Esophagus (tissue), 2 donors: ENCODE measurements at regions not wholly inside any gene's neighbourhood (a gene's known extent, or its start where the extent isn't known, plus 50 kb on each side); places are given as distances from the start of the nearest gene placed in this dataset.

Experiments
- H3K27ac ChIP-seq, 2 donors: one replicate each; pipeline ENCODE4 v1.5.1; 2013; ENCODE audit warnings: low read depth in 2 of 2, mild to moderate bottlenecking in 2 of 2, inconsistent platforms in 1 of 2, low read length in 1 of 2, moderate library complexity in 1 of 2
- H3K27me3 ChIP-seq, 2 donors: one replicate each; pipeline ENCODE4 v1.6.1; 2013; ENCODE audit warnings: low read length in 2 of 2, control low read depth in 1 of 2, mild to moderate bottlenecking in 1 of 2; ENCODE audit not compliant: insufficient read depth in 2 of 2, control insufficient read depth in 1 of 2
- H3K36me3 ChIP-seq, 2 donors: one replicate each; pipeline ENCODE4 v1.6.1; 2013; ENCODE audit warnings: low read length in 1 of 2; ENCODE audit not compliant: control insufficient read depth in 2 of 2, insufficient read depth in 2 of 2
- H3K4me1 ChIP-seq, 2 donors: one replicate each; pipeline ENCODE4 v1.6.1; 2013; ENCODE audit warnings: low read length in 1 of 2; ENCODE audit not compliant: control insufficient read depth in 2 of 2, insufficient read depth in 2 of 2
- H3K4me3 ChIP-seq, 2 donors: one replicate each; pipeline ENCODE4 v1.5.1; 2013; ENCODE audit warnings: low read length in 2 of 2, mild to moderate bottlenecking in 2 of 2, low read depth in 1 of 2, moderate library complexity in 1 of 2
- H3K9me3 ChIP-seq, 2 donors: one replicate each; pipeline ENCODE4 v1.6.1; 2013; ENCODE audit warnings: mild to moderate bottlenecking in 2 of 2, low read depth in 1 of 2, low read length in 1 of 2, moderate library complexity in 1 of 2; ENCODE audit not compliant: control insufficient read depth in 2 of 2, insufficient read depth in 1 of 2
- WGBS, 2 donors: extraction: QIAGEN DNeasy Blood & Tissue Kit; methylation state at CpG; one replicate each; pipeline ENCODE4 v1.1.7; 2013; 5-methylcytosine and 5-hydroxymethylcytosine counted together
- donor health status: healthy with polysubstance abuse.
- donor health status: Bipolar disorder and iron deficiency.

GRCh38 chr2:195307751-195308150, 349.3 kb upstream of the SLC39A10 start:
- H3K4me1 ChIP-seq: no peaks in the 10 kb centered on the region
- WGBS, 2 donors: 43 to 65% methylated on average over 7 of the region's 7 CpGs
- H3K4me3 ChIP-seq: no peak overlapping the region
- no peak overlapping the region for H3K27ac ChIP-seq
- no peaks in the 10 kb centered on the region for H3K9me3 ChIP-seq
- H3K36me3 ChIP-seq: no peaks in the 10 kb centered on the region
- H3K27me3 ChIP-seq: no peaks in the 10 kb centered on the region

DNA sequence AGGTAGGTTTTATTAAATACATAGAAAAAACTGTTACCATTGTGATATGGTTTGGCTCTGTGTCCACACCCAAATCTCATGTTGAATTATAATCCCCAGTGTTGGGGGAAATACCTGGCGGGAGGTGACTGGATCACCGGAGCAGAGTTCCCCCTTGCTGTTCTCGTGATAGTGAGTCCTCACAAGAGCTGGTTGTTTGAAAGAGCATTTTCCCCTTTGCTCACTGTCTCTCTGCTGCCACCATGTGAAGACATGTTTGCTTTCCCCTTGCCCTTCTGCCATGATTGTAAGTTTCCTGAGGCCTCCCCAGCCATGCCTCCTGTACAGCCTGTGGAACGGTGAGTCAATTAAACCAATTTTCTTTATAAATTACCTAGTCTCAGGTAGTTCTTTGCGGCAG, 352.7 kb upstream of the SLC39A10 start:
- H3K9me3 ChIP-seq: no peaks in the 10 kb centered on the region
- H3K4me1 ChIP-seq: no peaks in the 10 kb centered on the region
- WGBS, 2 donors: 83 to 86% methylated on average over 5 of the region's 5 CpGs
- H3K36me3 ChIP-seq: no peaks in the 10 kb centered on the region
- H3K27me3 ChIP-seq: no peaks in the 10 kb centered on the region
- no peak overlapping the region for H3K27ac ChIP-seq
- no peak overlapping the region for H3K4me3 ChIP-seq

- no peaks in the 10 kb centered on the region for H3K4me1 ChIP-seq
- H3K4me3 ChIP-seq: no peak overlapping the region
- WGBS, 2 donors: 64 to 71% methylated on average over 2 of the region's 2 CpGs
- H3K27me3 ChIP-seq: no peaks in the 10 kb centered on the region
- H3K27ac ChIP-seq: no peak overlapping the region
- H3K9me3 ChIP-seq: no peaks in the 10 kb centered on the region
- H3K36me3 ChIP-seq: no peaks in the 10 kb centered on the region
These were observed 356.4 kb upstream of the SLC39A10 start for GRCh38 chr2:195300631-195301030.

GRCh38 chr2:195299600-195299999, 357.4 kb upstream of the SLC39A10 start:
- no peaks in the 10 kb centered on the region for H3K36me3 ChIP-seq
- H3K27ac ChIP-seq: no peak overlapping the region
- 64 to 68% methylated on average over 1 of the region's 1 CpG for WGBS, 2 donors
- H3K4me3 ChIP-seq: no peak overlapping the region
- no peaks in the 10 kb centered on the region for H3K9me3 ChIP-seq
- H3K4me1 ChIP-seq: no peaks in the 10 kb centered on the region
- no peaks in the 10 kb centered on the region for H3K27me3 ChIP-seq

GRCh38 chr2:195296490-195296889, 360.5 kb upstream of the SLC39A10 start:
- Histone ChIP-seq H3K9me3 (no peaks in the 10 kb centered on the region), H3K36me3 (no peaks in the 10 kb centered on the region), H3K4me3 (no peak overlapping the region), H3K27ac (no peak overlapping the region), H3K27me3 (no peaks in the 10 kb centered on the region), H3K4me1 (no peaks in the 10 kb centered on the region)
- 58 to 67% methylated on average over 1 of the region's 1 CpG for WGBS, 2 donors

GRCh38 chr2:195289081-195289480, 367.9 kb upstream of the SLC39A10 start:
- Histone ChIP-seq H3K27ac (no peak overlapping the region), H3K4me3 (no peak overlapping the region), H3K9me3 (no peaks in the 10 kb centered on the region), H3K27me3 (no peaks in the 10 kb centered on the region), H3K4me1 (no peaks in the 10 kb centered on the region), H3K36me3 (no peaks in the 10 kb centered on the region)

DNA sequence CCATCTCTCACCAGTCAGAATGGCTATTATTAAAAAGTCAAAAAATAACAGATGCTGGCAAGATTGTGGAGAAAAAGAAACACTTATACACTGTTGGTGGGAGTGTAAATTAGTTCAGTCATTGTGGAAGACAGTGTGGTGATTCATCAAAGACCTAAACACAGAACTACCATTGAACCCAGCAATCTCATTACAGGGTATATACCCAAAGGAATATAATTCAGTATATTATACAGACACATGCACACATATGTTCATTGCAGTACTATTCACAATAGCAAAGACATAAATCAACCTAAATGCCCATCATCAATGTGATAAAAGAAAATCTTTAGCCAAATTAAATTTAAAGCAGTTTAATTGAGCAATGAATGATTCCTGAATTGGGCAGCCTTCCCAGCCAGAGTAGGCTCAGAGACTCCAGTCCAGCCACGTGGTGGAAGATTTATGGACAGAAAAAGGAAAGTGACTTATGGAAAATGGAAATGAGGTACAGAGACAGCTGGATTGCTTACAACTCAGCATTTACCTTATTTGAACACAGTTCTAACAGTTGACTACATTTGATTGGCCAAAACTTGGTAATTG, 377.1 kb upstream of the SLC39A10 start:
- no peak overlapping the region for H3K27ac ChIP-seq
- no peaks in the 10 kb centered on the region for H3K36me3 ChIP-seq
- WGBS, 2 donors: 24 to 37% methylated on average over 1 of the region's 1 CpG
- H3K9me3 ChIP-seq: no peaks in the 10 kb centered on the region
- no peaks in the 10 kb centered on the region for H3K27me3 ChIP-seq
- no peaks in the 10 kb centered on the region for H3K4me1 ChIP-seq
- H3K4me3 ChIP-seq: no peak overlapping the region

DNA sequence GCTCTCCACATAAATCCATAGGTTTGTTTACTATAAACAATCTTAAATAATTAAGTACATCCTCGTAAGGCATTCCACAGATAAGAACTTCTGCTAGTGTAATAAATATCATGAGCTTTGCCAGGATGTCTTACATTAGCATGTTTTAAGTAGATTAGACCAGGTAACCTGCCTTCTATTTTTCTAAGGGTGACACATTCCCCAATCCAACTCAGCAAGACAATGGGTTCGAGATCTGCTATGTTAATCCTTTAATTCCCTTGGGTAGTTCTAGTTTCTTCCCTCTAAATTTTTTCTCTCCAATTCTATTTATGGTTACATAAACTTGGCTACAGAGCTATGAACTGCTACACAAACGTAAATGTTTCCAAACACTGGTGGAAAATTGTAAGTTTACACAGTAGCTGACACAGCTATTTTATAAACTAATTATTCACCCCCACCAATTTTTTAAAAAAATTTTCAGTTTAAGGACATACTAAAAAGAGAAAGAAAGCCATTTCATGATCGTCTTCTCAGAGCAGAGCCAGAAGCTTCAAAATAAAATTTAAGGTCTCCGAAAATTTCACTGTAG, 386.5 kb upstream of the SLC39A10 start:
- Histone ChIP-seq H3K36me3 (no peaks in the 10 kb centered on the region), H3K27me3 (no peaks in the 10 kb centered on the region), H3K9me3 (peaks cover 2 to 5% of the 10 kb centered on the region in 2 donors), H3K27ac (no peak overlapping the region), H3K4me1 (no peaks in the 10 kb centered on the region), H3K4me3 (no peak overlapping the region)
- WGBS, 2 donors: 56 to 57% methylated on average over 5 of the region's 5 CpGs

DNA sequence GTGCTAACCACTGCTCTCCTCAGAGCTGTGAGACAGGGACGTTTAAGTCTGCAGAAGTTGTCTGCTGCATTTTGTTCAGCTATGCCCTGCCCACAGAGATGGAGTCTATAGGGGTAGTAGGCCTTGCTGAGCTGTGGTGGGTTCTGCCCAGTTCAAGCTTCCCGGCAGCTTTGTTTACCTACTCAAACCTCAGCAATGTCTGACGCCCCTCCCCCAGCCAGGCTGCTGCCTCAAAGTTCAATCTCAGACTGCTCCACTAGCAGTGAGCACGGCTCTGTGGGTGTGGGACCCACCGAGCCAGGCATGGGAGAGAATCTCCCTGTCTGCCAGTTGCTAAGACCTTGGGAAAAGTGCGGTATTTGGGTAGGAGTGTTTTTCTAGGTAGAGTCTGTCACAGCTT, 387.8 kb upstream of the SLC39A10 start:
- H3K4me3 ChIP-seq: no peak overlapping the region
- 76 to 77% methylated on average over 6 of the region's 6 CpGs for WGBS, 2 donors
- H3K27ac ChIP-seq: no peak overlapping the region
- peaks cover 2 to 5% of the 10 kb centered on the region in 2 donors for H3K9me3 ChIP-seq
- H3K36me3 ChIP-seq: no peaks in the 10 kb centered on the region
- H3K4me1 ChIP-seq: no peaks in the 10 kb centered on the region
- no peaks in the 10 kb centered on the region for H3K27me3 ChIP-seq

GRCh38 chr2:195257979-195258378, 399.0 kb upstream of the SLC39A10 start:
- H3K27ac ChIP-seq: no peak overlapping the region
- no peaks in the 10 kb centered on the region for H3K27me3 ChIP-seq
- H3K4me1 ChIP-seq: no peaks in the 10 kb centered on the region
- WGBS, 2 donors: 77 to 85% methylated on average over 4 of the region's 4 CpGs
- H3K36me3 ChIP-seq: no peaks in the 10 kb centered on the region
- H3K9me3 ChIP-seq: peaks cover 0 to 3% of the 10 kb centered on the region in 2 donors
- H3K4me3 ChIP-seq: no peak overlapping the region
